H1 (cell line): ENCODE measurements at regions not wholly inside any gene's neighbourhood (a gene's known extent, or its start where the extent isn't known, plus 50 kb on each side); places are given as distances from the start of the nearest gene placed in this dataset.

Source experiments
- CTCF ChIA-PET: fragments of 300-600 bp; sonication (Branson Sonifier 250); formaldehyde crosslinking; loops from one replicate; lab custom pipeline; 2021; ENCODE audit not compliant: partially characterized antibody; lab: Charles Lee
- POLR2A ChIA-PET: fragments of 300-600 bp; sonication (Branson Sonifier 250); formaldehyde crosslinking; loops from one replicate; lab custom pipeline; 2021; ENCODE audit warnings: inconsistent platforms; ENCODE audit not compliant: partially characterized antibody; lab: Charles Lee
- DNase-seq, 2 experiments: peaks; one replicate each; pipeline versions ENCODE4 v3.0.0 to v3.0.0-alpha.2; 2010 to 2022; ENCODE audit warnings: low spot score in 2 of 2, low read depth in 1 of 2, mixed read lengths in 1 of 2
- FAIRE-seq: peaks from 2 replicates; lab custom pipeline; 2011; peaks lifted over from hg19 to GRCh38; lab: Jason Lieb, UNC
- H2AFZ ChIP-seq: 2 replicates; pipeline ENCODE4 v1.8.1; 2012; ENCODE audit warnings: low read length, inconsistent platforms
- H2AK5ac ChIP-seq: 2 replicates; pipeline ENCODE4 v1.6.1; 2013; ENCODE audit warnings: low read depth, low read length
- H2BK120ac ChIP-seq: replicated peaks from 2 replicates; pipeline ENCODE3; 2013; ENCODE audit warnings: low read depth, low read length, inconsistent platforms
- H2BK12ac ChIP-seq: 2 replicates; pipeline ENCODE4 v1.6.1; 2013; ENCODE audit warnings: low read depth, low read length
- H2BK15ac ChIP-seq: 2 replicates; pipeline ENCODE4 v1.6.1; 2013; ENCODE audit warnings: low read length
- H2BK20ac ChIP-seq: 2 replicates; pipeline ENCODE4 v1.6.1; 2013; ENCODE audit warnings: low read length
- H2BK5ac ChIP-seq: 2 replicates; pipeline ENCODE4 v1.6.1; 2013; ENCODE audit warnings: low read depth, low read length
- H3K14ac ChIP-seq: 2 replicates; pipeline ENCODE4 v1.6.1; 2013; ENCODE audit warnings: inconsistent platforms; ENCODE audit not compliant: insufficient read length
- H3K18ac ChIP-seq: 2 replicates; pipeline ENCODE4 v1.6.1; 2013; ENCODE audit warnings: low read length; ENCODE audit errors: extremely low read depth
- H3K23ac ChIP-seq: 2 replicates; pipeline ENCODE4 v1.6.1; 2013; ENCODE audit warnings: inconsistent platforms; ENCODE audit not compliant: insufficient read length
- H3K23me2 ChIP-seq: 2 replicates; pipeline ENCODE4 v1.6.1; 2013; ENCODE audit warnings: low read depth, low read length
- H3K27ac ChIP-seq: 2 replicates; pipeline ENCODE4 v1.6.1; 2011; ENCODE audit warnings: low read depth, low read length, inconsistent platforms
- H3K27me3 ChIP-seq, 4 experiments: replicated peaks in 1 of 4; 1 replicate in 1 of 4; 2 replicates in 3 of 4; pipeline versions ENCODE4 v1.6.1 to v1.8.1; 2011 to 2013; ENCODE audit warnings: low read length in 3 of 4, mild to moderate bottlenecking in 3 of 4, inconsistent platforms in 2 of 4, mixed read lengths in 2 of 4, moderate library complexity in 1 of 4; ENCODE audit not compliant: control insufficient read depth in 3 of 4, insufficient read depth in 3 of 4; ENCODE audit errors: extremely low read depth in 1 of 4
- H3K36me3 ChIP-seq, 4 experiments: 2 replicates each; pipeline versions ENCODE4 v1.6.1 to v1.8.1; 2011 to 2013; ENCODE audit warnings: mild to moderate bottlenecking in 4 of 4, low read length in 3 of 4, moderate library complexity in 2 of 4, control low read depth in 1 of 4, inconsistent platforms in 1 of 4; ENCODE audit not compliant: insufficient read depth in 4 of 4, control insufficient read depth in 2 of 4
- H3K4ac ChIP-seq: replicated peaks from 2 replicates; pipeline ENCODE3; 2013; ENCODE audit warnings: low read length, low read depth, mixed read lengths, inconsistent platforms; ENCODE audit not compliant: insufficient read length
- H3K4me1 ChIP-seq, 4 experiments: replicated peaks in 1 of 4; 1 replicate in 1 of 4; 2 replicates in 3 of 4; pipeline versions ENCODE4 v1.6.1 to v1.8.1; 2011 to 2013; ENCODE audit warnings: low read length in 3 of 4, inconsistent platforms in 2 of 4, mixed read lengths in 1 of 4; ENCODE audit not compliant: insufficient read depth in 4 of 4, control insufficient read depth in 3 of 4
- H3K4me2 ChIP-seq, 2 experiments: 2 replicates each; pipeline versions ENCODE4 v1.6.1 to v1.8.1; 2011 to 2013; ENCODE audit warnings: low read depth in 2 of 2, low read length in 2 of 2, control low read depth in 1 of 2, inconsistent platforms in 1 of 2, mild to moderate bottlenecking in 1 of 2; ENCODE audit not compliant: insufficient read depth in 1 of 2
- H3K4me3 ChIP-seq, 4 experiments: fragments of 200-600, 300-600 bp in 1 of 4; sonication (generic), shearing (Covaris generic), sonication (Bioruptor Twin) in 1 of 4; 2 replicates each; pipeline versions ENCODE4 v1.5.1 to v1.8.1; 2011 to 2016; ENCODE audit warnings: low read length in 4 of 4, low read depth in 3 of 4, control low read depth in 2 of 4, inconsistent platforms in 2 of 4, mild to moderate bottlenecking in 2 of 4, mixed read lengths in 1 of 4, moderate library complexity in 1 of 4; ENCODE audit not compliant: insufficient read depth in 2 of 4; ENCODE audit errors: extremely low read depth in 1 of 4
- H3K56ac ChIP-seq: replicated peaks from 2 replicates; pipeline ENCODE3; 2013; ENCODE audit warnings: low read depth, mild to moderate bottlenecking, mixed read lengths, low read length, inconsistent platforms; ENCODE audit not compliant: insufficient read length
- H3K79me1 ChIP-seq: 2 replicates; pipeline ENCODE4 v1.6.1; 2013; ENCODE audit warnings: low read depth, low read length, control low read depth
- H3K79me2 ChIP-seq, 2 experiments: 2 replicates each; pipeline versions ENCODE4 v1.6.1 to v1.8.1; 2012 to 2013; ENCODE audit warnings: low read length in 2 of 2, mild to moderate bottlenecking in 2 of 2, inconsistent platforms in 1 of 2; ENCODE audit not compliant: insufficient read depth in 2 of 2, control insufficient read depth in 1 of 2
- H3K9ac ChIP-seq, 4 experiments: replicated peaks in 1 of 4; 1 replicate in 1 of 4; 2 replicates in 3 of 4; pipeline versions ENCODE4 v1.6.1 to v1.8.1; 2011 to 2013; ENCODE audit warnings: low read depth in 3 of 4, low read length in 3 of 4, control low read depth in 2 of 4, mild to moderate bottlenecking in 2 of 4, moderate library complexity in 2 of 4, inconsistent platforms in 1 of 4; ENCODE audit errors: extremely low read depth in 1 of 4
- H3K9me3 ChIP-seq, 2 experiments: 2 replicates each; pipeline versions ENCODE4 v1.6.1 to v1.8.1; 2012 to 2013; ENCODE audit warnings: mild to moderate bottlenecking in 2 of 2, moderate library complexity in 2 of 2, control low read depth in 1 of 2, inconsistent platforms in 1 of 2, low read depth in 1 of 2, low read length in 1 of 2, mixed read lengths in 1 of 2; ENCODE audit not compliant: insufficient read depth in 2 of 2
- H4K20me1 ChIP-seq, 2 experiments: replicated peaks in 1 of 2; 2 replicates each; pipeline versions ENCODE3 to v1.8.1; 2011 to 2013; ENCODE audit warnings: inconsistent platforms in 2 of 2, low read length in 2 of 2, mild to moderate bottlenecking in 1 of 2; ENCODE audit not compliant: insufficient read depth in 2 of 2, control insufficient read depth in 1 of 2
- H4K5ac ChIP-seq: 2 replicates; pipeline ENCODE4 v1.6.1; 2013; ENCODE audit warnings: low read length, low read depth, mixed read lengths, inconsistent platforms; ENCODE audit not compliant: insufficient read length
- H4K8ac ChIP-seq: 2 replicates; pipeline ENCODE4 v1.8.0; 2013; ENCODE audit warnings: mild to moderate bottlenecking, moderate library complexity, low read length, inconsistent platforms; ENCODE audit not compliant: insufficient read depth; ENCODE audit errors: extremely low read depth
- H4K91ac ChIP-seq: replicated peaks from 2 replicates; pipeline ENCODE3; 2013; ENCODE audit warnings: low read length, mixed read lengths, inconsistent platforms; ENCODE audit not compliant: insufficient read length
- RBBP5 ChIP-seq: IDR thresholded peaks from 2 replicates; pipeline ENCODE4 v1.7.1; 2012; ENCODE audit warnings: low read depth, mild to moderate bottlenecking, inconsistent platforms, low read length, moderate library complexity, borderline replicate concordance
- TAF1 ChIP-seq: IDR thresholded peaks from 2 replicates; pipeline ENCODE4 v1.6.1; 2011; ENCODE audit warnings: mild to moderate bottlenecking, low read depth, low read length
- WGBS, 2 experiments: shearing (Covaris generic) in 1 of 2; methylation state at CpG; one replicate each; pipeline versions ENCODE4 v1.1.6 to v1.1.7; 2013 to 2015; ENCODE audit warnings: low lambda C conversion rate in 2 of 2, mixed read lengths in 2 of 2, inconsistent platforms in 1 of 2, low coverage in 1 of 2, missing lambda C conversion rate in 1 of 2; ENCODE audit not compliant: insufficient replicate concordance in 2 of 2, insufficient coverage in 1 of 2, insufficient read length in 1 of 2; ENCODE audit errors: extremely low coverage in 1 of 2, missing lambda C conversion rate in 1 of 2; 5-methylcytosine and 5-hydroxymethylcytosine counted together

GRCh38 chr5:107134931-107135330 is 535.8 kb downstream of the EFNA5 start:
- 92% methylated on average over 2 of the region's 2 CpGs; no CpG with 5 or more reads in 1 of the 2 experiments for WGBS, 2 experiments
- Histone ChIP-seq H3K4me1 (no peaks in the 10 kb centered on the region), H4K20me1 (no peaks in the 10 kb centered on the region), H2AK5ac (no peak overlapping the region), H4K91ac (no peak overlapping the region), H4K8ac (no peak overlapping the region), H3K4me3 (no peak overlapping the region), H3K23ac (no peak overlapping the region), H2BK120ac (no peak overlapping the region), H3K79me1 (no peaks in the 10 kb centered on the region), H2BK20ac (no peak overlapping the region), H2AFZ (no peak overlapping the region), H3K9me3 (0 out of 4 replicates have a peak, but pooled peaks cover 0 to 2% of the 10 kb centered on the region in 2 experiments), H2BK15ac (no peak overlapping the region), H3K4me2 (no peak overlapping the region), H2BK12ac (no peak overlapping the region), H3K4ac (no peak overlapping the region), H3K27me3 (no peaks in the 10 kb centered on the region), H3K79me2 (no peaks in the 10 kb centered on the region), H3K14ac (no peak overlapping the region), H3K23me2 (no peaks in the 10 kb centered on the region), H2BK5ac (no peak overlapping the region), H3K36me3 (no peaks in the 10 kb centered on the region), H3K18ac (no peak overlapping the region), H3K27ac (no peak overlapping the region), H3K9ac (no peak overlapping the region), H3K56ac (no peak overlapping the region), H4K5ac (no peak overlapping the region)
- DNase-seq (no peak), FAIRE-seq (no peak)
- ChIA-PET CTCF (interaction anchor here (0.7 to 2.2 kb wide), 2 partner anchors 31 to 437 kb away, joined by 3 to 8 read pairs; no protein-coding TSS in a partner anchor), POLR2A (interaction anchor here (0.7 kb wide), 1 partner anchor 20 kb away, joined by 3 read pairs; no protein-coding TSS in a partner anchor)
- TF ChIP-seq TAF1 (no peak), RBBP5 (no peak)
